ENCODE measurements at regions not wholly inside any gene's neighbourhood (a gene's known extent, or its start where the extent isn't known, plus 50 kb on each side); places are given as distances from the start of the nearest gene placed in this dataset.

DNA sequence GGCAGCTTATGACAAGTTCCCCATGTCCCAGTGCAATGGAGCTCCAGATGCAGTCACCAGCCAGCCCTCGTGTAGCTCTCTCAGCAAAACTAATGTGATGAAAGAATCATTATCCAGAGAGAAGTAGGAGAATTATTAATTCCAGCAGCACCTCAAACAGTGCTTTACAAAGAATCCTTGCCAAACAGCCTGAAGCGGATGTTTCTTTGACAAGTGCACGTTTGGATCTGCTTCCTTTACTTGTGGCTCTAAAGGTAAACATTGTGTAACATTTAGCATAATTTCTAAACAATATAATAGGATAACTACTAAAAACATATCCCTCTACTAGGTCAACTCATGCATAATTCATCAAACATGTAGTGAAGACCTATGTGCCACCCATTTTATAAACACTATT lies 197.0 kb downstream of the FAM181B start:
- TF ChIP-seq, protein P1, sequence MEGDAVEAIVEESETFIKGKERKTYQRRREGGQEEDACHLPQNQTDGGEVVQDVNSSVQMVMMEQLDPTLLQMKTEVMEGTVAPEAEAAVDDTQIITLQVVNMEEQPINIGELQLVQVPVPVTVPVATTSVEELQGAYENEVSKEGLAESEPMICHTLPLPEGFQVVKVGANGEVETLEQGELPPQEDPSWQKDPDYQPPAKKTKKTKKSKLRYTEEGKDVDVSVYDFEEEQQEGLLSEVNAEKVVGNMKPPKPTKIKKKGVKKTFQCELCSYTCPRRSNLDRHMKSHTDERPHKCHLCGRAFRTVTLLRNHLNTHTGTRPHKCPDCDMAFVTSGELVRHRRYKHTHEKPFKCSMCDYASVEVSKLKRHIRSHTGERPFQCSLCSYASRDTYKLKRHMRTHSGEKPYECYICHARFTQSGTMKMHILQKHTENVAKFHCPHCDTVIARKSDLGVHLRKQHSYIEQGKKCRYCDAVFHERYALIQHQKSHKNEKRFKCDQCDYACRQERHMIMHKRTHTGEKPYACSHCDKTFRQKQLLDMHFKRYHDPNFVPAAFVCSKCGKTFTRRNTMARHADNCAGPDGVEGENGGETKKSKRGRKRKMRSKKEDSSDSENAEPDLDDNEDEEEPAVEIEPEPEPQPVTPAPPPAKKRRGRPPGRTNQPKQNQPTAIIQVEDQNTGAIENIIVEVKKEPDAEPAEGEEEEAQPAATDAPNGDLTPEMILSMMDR (conservative IDR thresholded peaks at IDR 0.05; ENCODE audit: low read length), result no peak
- TF ChIP-seq EZH2phosphoT487 (IDR thresholded peaks at IDR 0.05; ENCODE audit: borderline replicate concordance, low read depth, low read length), result no peak
